GM12865 (cell line): ENCODE measurements at regions not wholly inside any gene's neighbourhood (a gene's known extent, or its start where the extent isn't known, plus 50 kb on each side); places are given as distances from the start of the nearest gene placed in this dataset.

ENCODE experiments used
- DNase-seq: peaks from one replicate; pipeline ENCODE4 v3.0.0; 2010; ENCODE audit warnings: low read depth
- H3K4me3 ChIP-seq: 2 replicates; pipeline ENCODE4 v1.5.1; 2011; ENCODE audit warnings: mild to moderate bottlenecking, low read depth, low read length, control low read depth
- CTCF ChIP-seq: IDR thresholded peaks from 2 replicates; pipeline ENCODE4 v1.5.1; 2011; ENCODE audit warnings: low read length, control low read depth, low read depth, inconsistent platforms; ENCODE audit not compliant: insufficient read depth; ENCODE audit errors: missing control alignments

- H3K4me3 ChIP-seq, result no peak overlapping the region
- no peak for TF ChIP-seq CTCF
- DNase-seq, result no peak
Measured at GRCh38 chr18:44423814-44424644, 256.7 kb upstream of the SETBP1 start.

GRCh38 chr18:44424645-44425035, 256.0 kb upstream of the SETBP1 start:
- DNase-seq, result no peak
- no peak for TF ChIP-seq CTCF

GRCh38 chr18:44425161-44425560, 255.5 kb upstream of the SETBP1 start:
- H3K4me3 ChIP-seq, result no peak overlapping the region
- no peak for DNase-seq
- no peak for TF ChIP-seq CTCF

More at GRCh38 chr18:44424645-44425035, 256.0 kb upstream of the SETBP1 start:
- no peak overlapping the region for H3K4me3 ChIP-seq

- H3K4me3 ChIP-seq, result no peak overlapping the region
- no peak for DNase-seq
- no peak for TF ChIP-seq CTCF
Measured at GRCh38 chr18:44437603-44438002, 243.1 kb upstream of the SETBP1 start.

GRCh38 chr18:44450226-44450625, 230.5 kb upstream of the SETBP1 start:
- H3K4me3 ChIP-seq, result no peak overlapping the region
- TF ChIP-seq CTCF, result no peak
- DNase-seq, result no peak

- DNase-seq, result no peak
- H3K4me3 ChIP-seq, result no peak overlapping the region
- TF ChIP-seq CTCF, result no peak
Measured at GRCh38 chr18:44452346-44452745, 228.3 kb upstream of the SETBP1 start.

- no peak for DNase-seq
- TF ChIP-seq CTCF, result no peak
- no peak overlapping the region for H3K4me3 ChIP-seq
Measured at GRCh38 chr18:44453505-44453904, 227.2 kb upstream of the SETBP1 start.
